SK-N-SH (cell line): ENCODE measurements at regions not wholly inside any gene's neighbourhood (a gene's known extent, or its start where the extent isn't known, plus 50 kb on each side); places are given as distances from the start of the nearest gene placed in this dataset.

ENCODE experiments used
- CTCF ChIA-PET: fragments of 300-600, 350-600 bp; formaldehyde crosslinking; extraction: SDS; loops from one replicate; lab custom pipeline; 2021; lab: Yijun Ruan, JAX
- POLR2A ChIA-PET: fragments of 350-600 bp; sonication (Branson Sonifier 250); formaldehyde crosslinking; extraction: SDS; loops from one replicate; lab custom pipeline; 2020; ENCODE audit warnings: antibody characterized with exemption, inconsistent platforms; lab: Yijun Ruan, JAX
- DNase-seq: peaks from one replicate; pipeline ENCODE4 v3.0.0; 2012
- H2AFZ ChIP-seq: fragments of 200-600 bp; sonication (generic); 2 replicates; pipeline ENCODE4 v1.8.1; 2016; ENCODE audit warnings: antibody characterized with exemption, mild to moderate bottlenecking, low read depth
- H3F3A ChIP-seq: fragments of 200-600 bp; sonication (generic); replicated peaks from 2 replicates; pipeline ENCODE3; 2016; ENCODE audit warnings: antibody characterized with exemption, mild to moderate bottlenecking; ENCODE audit not compliant: insufficient read depth
- H3K27ac ChIP-seq, 2 experiments: fragments of 200-500 bp in 1 of 2; fragments of 200-600 bp in 1 of 2; sonication (Bioruptor generic) in 1 of 2; sonication (generic), shearing (Covaris generic) in 1 of 2; 2 replicates each; pipeline versions ENCODE4 v1.5.1 to v1.6.1; 2014 to 2016; ENCODE audit warnings: low read depth in 2 of 2, inconsistent platforms in 1 of 2, low read length in 1 of 2, mild to moderate bottlenecking in 1 of 2, mixed read lengths in 1 of 2
- H3K27me3 ChIP-seq: fragments of 200-600 bp; sonication (generic), shearing (Covaris generic); 2 replicates; pipeline ENCODE4 v1.6.1; 2016; ENCODE audit warnings: mixed run types; ENCODE audit not compliant: insufficient read depth
- H3K36me3 ChIP-seq, 2 experiments: fragments of 200-500 bp in 1 of 2; fragments of 200-600 bp in 1 of 2; sonication (Bioruptor generic) in 1 of 2; sonication (generic) in 1 of 2; replicated peaks in 1 of 2; 2 replicates each; pipeline versions ENCODE3 to v1.5.1; 2014 to 2016; ENCODE audit warnings: low read length in 1 of 2, mild to moderate bottlenecking in 1 of 2; ENCODE audit not compliant: insufficient read depth in 2 of 2, control insufficient read depth in 1 of 2
- H3K4me1 ChIP-seq, 2 experiments: fragments of 200-500 bp in 1 of 2; fragments of 200-600 bp in 1 of 2; sonication (Bioruptor generic) in 1 of 2; sonication (generic), shearing (Covaris generic) in 1 of 2; 2 replicates each; pipeline versions ENCODE4 v1.5.1 to v1.6.1; 2014 to 2016; ENCODE audit warnings: low read depth in 1 of 2, low read length in 1 of 2, mixed run types in 1 of 2; ENCODE audit not compliant: insufficient read depth in 2 of 2, control insufficient read depth in 1 of 2
- H3K4me2 ChIP-seq: fragments of 200-600 bp; sonication (generic), shearing (Covaris generic); 2 replicates; pipeline ENCODE4 v1.6.1; 2017; ENCODE audit warnings: mixed run types
- H3K4me3 ChIP-seq, 2 experiments: fragments of 200-500 bp in 1 of 2; fragments of 200-600 bp in 1 of 2; sonication (Bioruptor generic) in 1 of 2; sonication (generic), shearing (Covaris generic) in 1 of 2; 2 replicates each; pipeline versions ENCODE4 v1.5.1 to v1.8.1; 2014 to 2016; ENCODE audit warnings: low read depth in 2 of 2, inconsistent platforms in 1 of 2, low read length in 1 of 2, mild to moderate bottlenecking in 1 of 2, mixed read lengths in 1 of 2, moderate library complexity in 1 of 2
- H3K79me2 ChIP-seq: fragments of 200-600 bp; sonication (generic); 2 replicates; pipeline ENCODE4 v1.8.1; 2017; ENCODE audit warnings: mild to moderate bottlenecking; ENCODE audit not compliant: insufficient read depth
- H3K9ac ChIP-seq: fragments of 200-600 bp; sonication (generic); 2 replicates; pipeline ENCODE4 v1.6.1; 2017; ENCODE audit warnings: mixed run types
- H3K9me2 ChIP-seq: fragments of 200-600 bp; sonication (generic); 2 replicates; pipeline ENCODE4 v1.6.1; 2017; ENCODE audit warnings: mixed run types
- H3K9me3 ChIP-seq: fragments of 200-600 bp; sonication (generic); 2 replicates; pipeline ENCODE4 v1.6.1; 2017; ENCODE audit warnings: mixed run types, mild to moderate bottlenecking, moderate library complexity
- H4K20me1 ChIP-seq: fragments of 200-600 bp; sonication (generic); 2 replicates; pipeline ENCODE4 v1.6.1; 2017; ENCODE audit warnings: mild to moderate bottlenecking, mixed run types; ENCODE audit not compliant: insufficient read depth
- ELF1 ChIP-seq: IDR thresholded peaks from 2 replicates; pipeline ENCODE4 v1.4.0; 2012
- EP300 ChIP-seq, 2 experiments: IDR thresholded peaks; 2 replicates each; pipeline versions ENCODE4 v1.4.0 to v1.6.1; 2012; ENCODE audit warnings: borderline replicate concordance in 1 of 2, low read depth in 1 of 2, low read length in 1 of 2
- FOSL2 ChIP-seq: IDR thresholded peaks from 2 replicates; pipeline ENCODE4 v1.4.0; 2012; ENCODE audit warnings: low read depth, mild to moderate bottlenecking, moderate library complexity, borderline replicate concordance
- FOXJ3 ChIP-seq: sonication (generic); formaldehyde crosslinking; IDR thresholded peaks from 2 replicates; pipeline ENCODE4 v1.5.1; 2020; ENCODE audit warnings: mild to moderate bottlenecking, missing genetic modification reagents
- FOXM1 ChIP-seq: IDR thresholded peaks from 2 replicates; pipeline ENCODE4 v1.4.0; 2012; ENCODE audit warnings: low read depth, mild to moderate bottlenecking
- GABPA ChIP-seq: IDR thresholded peaks from 2 replicates; pipeline ENCODE4 v1.4.0; 2012; ENCODE audit warnings: low read depth, mild to moderate bottlenecking
- JUND ChIP-seq: IDR thresholded peaks from 2 replicates; pipeline ENCODE4 v1.4.0; 2012
- MEF2A ChIP-seq: IDR thresholded peaks from 2 replicates; pipeline ENCODE4 v1.4.0; 2012; ENCODE audit warnings: low read depth, borderline replicate concordance
- MXI1 ChIP-seq: IDR thresholded peaks from 2 replicates; pipeline ENCODE4 v1.6.1; 2012; ENCODE audit warnings: mild to moderate bottlenecking, low read depth, low read length, improper control_type of control experiment
- NFIC ChIP-seq: IDR thresholded peaks from 2 replicates; pipeline ENCODE4 v1.4.0; 2012; ENCODE audit warnings: borderline replicate concordance
- NRF1 ChIP-seq: IDR thresholded peaks from 2 replicates; pipeline ENCODE4 v1.6.1; 2012; ENCODE audit warnings: low read depth, mild to moderate bottlenecking, low read length
- POLR2AphosphoS5 ChIP-seq: IDR thresholded peaks from 2 replicates; pipeline ENCODE4 v1.6.1; 2012; ENCODE audit warnings: low read depth, low read length
- RAD21 ChIP-seq: IDR thresholded peaks from 2 replicates; pipeline ENCODE4 v1.6.1; 2012; ENCODE audit warnings: mild to moderate bottlenecking, low read length
- RCOR1 ChIP-seq: fragments of 150-350 bp; IDR thresholded peaks from 2 replicates; pipeline ENCODE4 v1.6.1; 2017; ENCODE audit warnings: antibody characterized with exemption, low read length
- RFX5 ChIP-seq: IDR thresholded peaks from 2 replicates; pipeline ENCODE4 v1.6.1; 2012; ENCODE audit warnings: mild to moderate bottlenecking, improper control_type of control experiment, low read length
- RXRA ChIP-seq: IDR thresholded peaks from 2 replicates; pipeline ENCODE4 v1.4.0; 2012; ENCODE audit warnings: low read depth, mild to moderate bottlenecking, borderline replicate concordance
- SIN3A ChIP-seq: IDR thresholded peaks from 2 replicates; pipeline ENCODE4 v1.6.1; 2012; ENCODE audit warnings: low read depth, mild to moderate bottlenecking, low read length, moderate library complexity, borderline replicate concordance
- TCF12 ChIP-seq: IDR thresholded peaks from 2 replicates; pipeline ENCODE4 v1.4.0; 2012
- TEAD4 ChIP-seq: IDR thresholded peaks from 2 replicates; pipeline ENCODE4 v1.4.0; 2012; ENCODE audit warnings: mild to moderate bottlenecking, borderline replicate concordance; ENCODE audit not compliant: insufficient read depth
- YY1 ChIP-seq: IDR thresholded peaks from 2 replicates; pipeline ENCODE4 v1.4.0; 2012; ENCODE audit warnings: low read depth, mild to moderate bottlenecking
- TF ChIP-seq, protein P1 (sequence below): IDR thresholded peaks from 2 replicates; pipeline ENCODE4 v1.6.1; 2012; ENCODE audit warnings: mild to moderate bottlenecking, low read depth, low read length, moderate library complexity
- TF ChIP-seq, protein P2 (sequence below): IDR thresholded peaks from 2 replicates; pipeline ENCODE4; 2012
- TF ChIP-seq, protein P3 (sequence below): IDR thresholded peaks from 2 replicates; pipeline ENCODE4 v1.4.0; 2012; ENCODE audit warnings: low read depth
- TF ChIP-seq, protein P4 (sequence below): fragments of 150-350 bp; IDR thresholded peaks from 2 replicates; pipeline ENCODE4 v1.6.1; 2017; ENCODE audit warnings: antibody characterized with exemption, low read length, low read depth, borderline replicate concordance
- TF ChIP-seq, protein P5 (sequence below): IDR thresholded peaks from 2 replicates; pipeline ENCODE4 v1.4.0; 2012; ENCODE audit warnings: low read depth, borderline replicate concordance
- TF ChIP-seq, protein P6 (sequence below): fragments of 150-350 bp; IDR thresholded peaks from 2 replicates; pipeline ENCODE4 v1.6.1; 2016; ENCODE audit warnings: mild to moderate bottlenecking, low read depth, low read length

DNA sequence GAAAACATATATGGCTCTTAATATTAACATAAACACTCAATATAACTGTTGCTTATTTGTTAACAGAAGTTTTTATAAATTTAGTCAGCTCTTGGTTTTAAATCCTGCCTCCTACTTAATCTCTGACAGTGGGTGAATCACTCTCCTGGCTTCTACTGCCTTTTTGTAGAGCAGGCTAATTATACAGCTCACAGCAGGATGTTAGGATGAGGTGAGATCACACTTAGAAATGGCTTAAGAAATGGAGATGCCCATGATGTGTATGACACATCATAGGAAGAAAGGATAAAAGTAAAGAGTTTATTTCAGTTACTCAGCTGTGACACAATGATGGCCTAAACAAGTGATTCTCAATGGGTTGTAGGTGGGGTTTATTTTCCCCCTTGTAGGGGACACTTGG lies 345.6 kb downstream of the SPRY2 start:
- DNase-seq: no peak
- H3K9me2 ChIP-seq: no peaks in the 10 kb centered on the region
- POLR2A ChIA-PET: no interaction called here
- H3F3A ChIP-seq: peaks cover 10% of the 10 kb centered on the region
- H3K27me3 ChIP-seq: no peaks in the 10 kb centered on the region
- H3K79me2 ChIP-seq: no peaks in the 10 kb centered on the region
- H3K4me3 ChIP-seq: no peak overlapping the region
- H3K9ac ChIP-seq: no peak overlapping the region
- no peaks in the 10 kb centered on the region for H3K36me3 ChIP-seq
- no peaks in the 10 kb centered on the region for H4K20me1 ChIP-seq
- peak overlapping the region in 1 of 2 experiments; percentile 32; a peak in 3 of 4 replicates for H3K27ac ChIP-seq
- TF ChIP-seq, protein P1, sequence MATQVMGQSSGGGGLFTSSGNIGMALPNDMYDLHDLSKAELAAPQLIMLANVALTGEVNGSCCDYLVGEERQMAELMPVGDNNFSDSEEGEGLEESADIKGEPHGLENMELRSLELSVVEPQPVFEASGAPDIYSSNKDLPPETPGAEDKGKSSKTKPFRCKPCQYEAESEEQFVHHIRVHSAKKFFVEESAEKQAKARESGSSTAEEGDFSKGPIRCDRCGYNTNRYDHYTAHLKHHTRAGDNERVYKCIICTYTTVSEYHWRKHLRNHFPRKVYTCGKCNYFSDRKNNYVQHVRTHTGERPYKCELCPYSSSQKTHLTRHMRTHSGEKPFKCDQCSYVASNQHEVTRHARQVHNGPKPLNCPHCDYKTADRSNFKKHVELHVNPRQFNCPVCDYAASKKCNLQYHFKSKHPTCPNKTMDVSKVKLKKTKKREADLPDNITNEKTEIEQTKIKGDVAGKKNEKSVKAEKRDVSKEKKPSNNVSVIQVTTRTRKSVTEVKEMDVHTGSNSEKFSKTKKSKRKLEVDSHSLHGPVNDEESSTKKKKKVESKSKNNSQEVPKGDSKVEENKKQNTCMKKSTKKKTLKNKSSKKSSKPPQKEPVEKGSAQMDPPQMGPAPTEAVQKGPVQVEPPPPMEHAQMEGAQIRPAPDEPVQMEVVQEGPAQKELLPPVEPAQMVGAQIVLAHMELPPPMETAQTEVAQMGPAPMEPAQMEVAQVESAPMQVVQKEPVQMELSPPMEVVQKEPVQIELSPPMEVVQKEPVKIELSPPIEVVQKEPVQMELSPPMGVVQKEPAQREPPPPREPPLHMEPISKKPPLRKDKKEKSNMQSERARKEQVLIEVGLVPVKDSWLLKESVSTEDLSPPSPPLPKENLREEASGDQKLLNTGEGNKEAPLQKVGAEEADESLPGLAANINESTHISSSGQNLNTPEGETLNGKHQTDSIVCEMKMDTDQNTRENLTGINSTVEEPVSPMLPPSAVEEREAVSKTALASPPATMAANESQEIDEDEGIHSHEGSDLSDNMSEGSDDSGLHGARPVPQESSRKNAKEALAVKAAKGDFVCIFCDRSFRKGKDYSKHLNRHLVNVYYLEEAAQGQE: no peak
- TF ChIP-seq, protein P2, sequence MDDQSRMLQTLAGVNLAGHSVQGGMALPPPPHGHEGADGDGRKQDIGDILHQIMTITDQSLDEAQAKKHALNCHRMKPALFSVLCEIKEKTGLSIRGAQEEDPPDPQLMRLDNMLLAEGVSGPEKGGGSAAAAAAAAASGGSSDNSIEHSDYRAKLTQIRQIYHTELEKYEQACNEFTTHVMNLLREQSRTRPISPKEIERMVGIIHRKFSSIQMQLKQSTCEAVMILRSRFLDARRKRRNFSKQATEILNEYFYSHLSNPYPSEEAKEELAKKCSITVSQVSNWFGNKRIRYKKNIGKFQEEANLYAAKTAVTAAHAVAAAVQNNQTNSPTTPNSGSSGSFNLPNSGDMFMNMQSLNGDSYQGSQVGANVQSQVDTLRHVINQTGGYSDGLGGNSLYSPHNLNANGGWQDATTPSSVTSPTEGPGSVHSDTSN: peak; percentile 36
- TF ChIP-seq NRF1 (no peak), RAD21 (no peak), FOSL2 (peak; percentile 47; the same call in 1 of the 2 replicates), RXRA (no peak), NFIC (peak; percentile 34; the same call in 1 of the 2 replicates), EP300 (IDR thresholded peaks at IDR 0.05; ENCODE audit: borderline replicate concordance in 1 of 2, low read depth in 1 of 2, low read length in 1 of 2) (peak in 1 of 2 experiments; percentile 32; a peak in 1 of 4 replicates), TCF12 (0 out of 2 replicates have a peak, but pooled peaks have one; percentile 16), MEF2A (no peak), FOXJ3 (no peak), TEAD4 (no peak), GABPA (no peak), JUND (peak; percentile 32), RFX5 (no peak), POLR2AphosphoS5 (no peak), MXI1 (no peak), ELF1 (no peak), YY1 (no peak), RCOR1 (no peak), FOXM1 (no peak), SIN3A (no peak)
- TF ChIP-seq, protein P3, sequence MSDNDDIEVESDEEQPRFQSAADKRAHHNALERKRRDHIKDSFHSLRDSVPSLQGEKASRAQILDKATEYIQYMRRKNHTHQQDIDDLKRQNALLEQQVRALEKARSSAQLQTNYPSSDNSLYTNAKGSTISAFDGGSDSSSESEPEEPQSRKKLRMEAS: no peak
- TF ChIP-seq, protein P4, sequence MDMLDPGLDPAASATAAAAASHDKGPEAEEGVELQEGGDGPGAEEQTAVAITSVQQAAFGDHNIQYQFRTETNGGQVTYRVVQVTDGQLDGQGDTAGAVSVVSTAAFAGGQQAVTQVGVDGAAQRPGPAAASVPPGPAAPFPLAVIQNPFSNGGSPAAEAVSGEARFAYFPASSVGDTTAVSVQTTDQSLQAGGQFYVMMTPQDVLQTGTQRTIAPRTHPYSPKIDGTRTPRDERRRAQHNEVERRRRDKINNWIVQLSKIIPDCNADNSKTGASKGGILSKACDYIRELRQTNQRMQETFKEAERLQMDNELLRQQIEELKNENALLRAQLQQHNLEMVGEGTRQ: no peak
- TF ChIP-seq, protein P5, sequence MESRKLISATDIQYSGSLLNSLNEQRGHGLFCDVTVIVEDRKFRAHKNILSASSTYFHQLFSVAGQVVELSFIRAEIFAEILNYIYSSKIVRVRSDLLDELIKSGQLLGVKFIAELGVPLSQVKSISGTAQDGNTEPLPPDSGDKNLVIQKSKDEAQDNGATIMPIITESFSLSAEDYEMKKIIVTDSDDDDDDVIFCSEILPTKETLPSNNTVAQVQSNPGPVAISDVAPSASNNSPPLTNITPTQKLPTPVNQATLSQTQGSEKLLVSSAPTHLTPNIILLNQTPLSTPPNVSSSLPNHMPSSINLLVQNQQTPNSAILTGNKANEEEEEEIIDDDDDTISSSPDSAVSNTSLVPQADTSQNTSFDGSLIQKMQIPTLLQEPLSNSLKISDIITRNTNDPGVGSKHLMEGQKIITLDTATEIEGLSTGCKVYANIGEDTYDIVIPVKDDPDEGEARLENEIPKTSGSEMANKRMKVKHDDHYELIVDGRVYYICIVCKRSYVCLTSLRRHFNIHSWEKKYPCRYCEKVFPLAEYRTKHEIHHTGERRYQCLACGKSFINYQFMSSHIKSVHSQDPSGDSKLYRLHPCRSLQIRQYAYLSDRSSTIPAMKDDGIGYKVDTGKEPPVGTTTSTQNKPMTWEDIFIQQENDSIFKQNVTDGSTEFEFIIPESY: no peak
- TF ChIP-seq, protein P6, sequence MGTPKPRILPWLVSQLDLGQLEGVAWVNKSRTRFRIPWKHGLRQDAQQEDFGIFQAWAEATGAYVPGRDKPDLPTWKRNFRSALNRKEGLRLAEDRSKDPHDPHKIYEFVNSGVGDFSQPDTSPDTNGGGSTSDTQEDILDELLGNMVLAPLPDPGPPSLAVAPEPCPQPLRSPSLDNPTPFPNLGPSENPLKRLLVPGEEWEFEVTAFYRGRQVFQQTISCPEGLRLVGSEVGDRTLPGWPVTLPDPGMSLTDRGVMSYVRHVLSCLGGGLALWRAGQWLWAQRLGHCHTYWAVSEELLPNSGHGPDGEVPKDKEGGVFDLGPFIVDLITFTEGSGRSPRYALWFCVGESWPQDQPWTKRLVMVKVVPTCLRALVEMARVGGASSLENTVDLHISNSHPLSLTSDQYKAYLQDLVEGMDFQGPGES: no peak
- TF ChIP-seq, all 33 proteins: peak for 6
- Histone ChIP-seq H3K4me1 (peaks cover 3 to 8% of the 10 kb centered on the region in 2 experiments), H3K9me3 (no peaks in the 10 kb centered on the region), H3K4me2 (no peak overlapping the region), H2AFZ (no peak overlapping the region)
- CTCF ChIA-PET: no interaction called here
